ENCODE measurements at regions not wholly inside any gene's neighbourhood (a gene's known extent, or its start where the extent isn't known, plus 50 kb on each side); places are given as distances from the start of the nearest gene placed in this dataset.

- DNase-seq = no peak
Measured at GRCh38 chr20:59508729-59509128, 95.6 kb upstream of the PHACTR3 start.

- no peak for DNase-seq
Measured at GRCh38 chr20:59512651-59513050, 91.7 kb upstream of the PHACTR3 start.

- no peak for DNase-seq
Measured at GRCh38 chr20:59514554-59514953, 89.8 kb upstream of the PHACTR3 start.

GRCh38 chr20:59515013-59515905 is 89.1 kb upstream of the PHACTR3 start:
- DNase-seq = peak; percentile 33 to 53

GRCh38 chr20:59515906-59516209 is 88.5 kb upstream of the PHACTR3 start:
- no peak for DNase-seq

GRCh38 chr20:59518881-59519706 is 85.2 kb upstream of the PHACTR3 start:
- DNase-seq = peak; percentile 3 to 20

GRCh38 chr20:59519707-59520014 is 84.7 kb upstream of the PHACTR3 start:
- DNase-seq = no peak

- DNase-seq = no peak
Measured at GRCh38 chr20:59520814-59521213, 83.5 kb upstream of the PHACTR3 start.

- DNase-seq = peak; percentile 43 to 54
Measured at GRCh38 chr20:59525500-59526241, 78.7 kb upstream of the PHACTR3 start.

- DNase-seq = no peak
Measured at GRCh38 chr20:59526242-59527225, 77.8 kb upstream of the PHACTR3 start.

- DNase-seq = no peak
Measured at GRCh38 chr20:59530782-59531181, 73.6 kb upstream of the PHACTR3 start.

GRCh38 chr20:59537991-59538390 is 66.3 kb upstream of the PHACTR3 start:
- no peak for DNase-seq

GRCh38 chr20:59547596-59547995 is 56.7 kb upstream of the PHACTR3 start:
- DNase-seq = no peak
